ENCODE measurements at regions not wholly inside any gene's neighbourhood (a gene's known extent, or its start where the extent isn't known, plus 50 kb on each side); places are given as distances from the start of the nearest gene placed in this dataset.

GRCh38 chr4:24285759-24286158, 298.6 kb downstream of the DHX15 start:
- H3K4me1 ChIP-seq (ENCODE audit: low read depth), result no peaks in the 10 kb centered on the region
- no peak for DNase-seq
- no peaks in the 10 kb centered on the region for H3K36me3 ChIP-seq (ENCODE audit: low read depth)
- intact Hi-C loops (cut with DNase I, micrococcal nuclease), result no loop called here
- H3K4me3 ChIP-seq, result no peak overlapping the region
- no peak for TF ChIP-seq CTCF (IDR thresholded peaks at IDR 0.05)
- H3K9me3 ChIP-seq, result no peaks in the 10 kb centered on the region
- ATAC-seq, result no peak

GRCh38 chr4:24282446-24282845, 301.9 kb downstream of the DHX15 start:
- no peak for DNase-seq
- ATAC-seq, result no peak
- Histone ChIP-seq H3K4me3 (no peak overlapping the region), H3K9me3 (no peaks in the 10 kb centered on the region), H3K4me1 (ENCODE audit: low read depth) (no peaks in the 10 kb centered on the region), H3K36me3 (ENCODE audit: low read depth) (no peaks in the 10 kb centered on the region)
- TF ChIP-seq CTCF (IDR thresholded peaks at IDR 0.05), result no peak
- intact Hi-C loops (cut with DNase I, micrococcal nuclease), result no loop called here

- H3K4me3 ChIP-seq, result no peak overlapping the region
- no peaks in the 10 kb centered on the region for H3K36me3 ChIP-seq (ENCODE audit: low read depth)
- no peak for ATAC-seq
- intact Hi-C loops (cut with DNase I, micrococcal nuclease), result no loop called here
- TF ChIP-seq CTCF (IDR thresholded peaks at IDR 0.05), result no peak
- no peaks in the 10 kb centered on the region for H3K9me3 ChIP-seq
- DNase-seq, result no peak
- H3K4me1 ChIP-seq (ENCODE audit: low read depth), result no peaks in the 10 kb centered on the region
Measured at GRCh38 chr4:24279911-24280375, 304.4 kb downstream of the DHX15 start.

DNA sequence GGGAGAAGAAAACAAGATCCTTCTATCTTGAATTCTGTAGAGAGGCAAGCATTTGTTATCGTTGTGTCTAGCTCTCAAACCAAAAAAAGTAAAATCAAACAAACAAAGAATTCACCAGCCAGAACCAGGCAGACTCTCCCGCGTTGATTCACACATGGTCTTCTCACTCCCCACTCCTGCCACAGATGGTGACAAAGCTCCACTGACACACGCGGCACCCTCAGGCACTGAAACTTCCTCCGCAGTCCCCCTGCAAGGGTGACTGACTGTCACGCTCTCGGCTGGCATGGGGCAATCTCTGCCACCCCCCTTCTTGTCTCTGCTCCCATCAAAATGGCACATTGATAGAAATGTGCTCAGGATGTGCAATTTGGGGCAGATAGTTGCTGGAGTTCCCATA, 304.9 kb downstream of the DHX15 start:
- intact Hi-C loops (cut with DNase I, micrococcal nuclease), result no loop called here
- Histone ChIP-seq H3K4me3 (no peak overlapping the region), H3K4me1 (ENCODE audit: low read depth) (no peaks in the 10 kb centered on the region), H3K36me3 (ENCODE audit: low read depth) (no peaks in the 10 kb centered on the region), H3K9me3 (no peaks in the 10 kb centered on the region)
- TF ChIP-seq CTCF (IDR thresholded peaks at IDR 0.05), result no peak
- DNase-seq (no peak), ATAC-seq (no peak)

GRCh38 chr4:24278693-24279092, 305.7 kb downstream of the DHX15 start:
- Histone ChIP-seq H3K4me1 (ENCODE audit: low read depth) (no peaks in the 10 kb centered on the region), H3K36me3 (ENCODE audit: low read depth) (no peaks in the 10 kb centered on the region), H3K9me3 (no peaks in the 10 kb centered on the region), H3K4me3 (no peak overlapping the region)
- ATAC-seq, result no peak
- intact Hi-C loops (cut with DNase I, micrococcal nuclease), result no loop called here
- DNase-seq, result no peak
- TF ChIP-seq CTCF (IDR thresholded peaks at IDR 0.05), result no peak

- Histone ChIP-seq H3K9me3 (no peaks in the 10 kb centered on the region), H3K4me1 (ENCODE audit: low read depth) (no peaks in the 10 kb centered on the region), H3K4me3 (no peak overlapping the region), H3K36me3 (ENCODE audit: low read depth) (no peaks in the 10 kb centered on the region)
- no peak for DNase-seq
- TF ChIP-seq CTCF (IDR thresholded peaks at IDR 0.05), result no peak
- intact Hi-C loops (cut with DNase I, micrococcal nuclease), result no loop called here
- no peak for ATAC-seq
Measured at GRCh38 chr4:24274381-24274941, 309.9 kb downstream of the DHX15 start.
